ENCODE measurements at regions not wholly inside any gene's neighbourhood (a gene's known extent, or its start where the extent isn't known, plus 50 kb on each side); places are given as distances from the start of the nearest gene placed in this dataset.

DNA sequence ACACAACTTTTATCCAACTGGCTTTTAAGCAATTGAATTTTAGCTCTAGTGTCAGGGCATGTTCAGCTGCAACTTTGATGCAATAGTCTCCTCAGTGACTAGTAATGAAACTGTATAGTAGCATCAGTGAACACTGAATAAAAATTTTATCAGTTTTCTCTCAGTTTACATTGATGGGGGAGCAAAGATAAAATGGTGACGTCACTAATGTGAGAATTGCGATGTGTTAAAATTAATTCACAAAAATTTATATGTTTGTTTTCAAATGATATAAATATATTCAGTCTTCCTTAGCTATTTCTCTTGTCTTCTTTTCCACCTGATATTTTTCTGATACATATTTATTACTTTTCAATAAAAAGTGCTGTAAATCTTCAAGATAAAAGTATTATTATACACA, 508.8 kb upstream of the AGA start:
- no peaks in the 10 kb centered on the region for H3K9me3 Mint-ChIP-seq
- TF ChIP-seq, protein P1, sequence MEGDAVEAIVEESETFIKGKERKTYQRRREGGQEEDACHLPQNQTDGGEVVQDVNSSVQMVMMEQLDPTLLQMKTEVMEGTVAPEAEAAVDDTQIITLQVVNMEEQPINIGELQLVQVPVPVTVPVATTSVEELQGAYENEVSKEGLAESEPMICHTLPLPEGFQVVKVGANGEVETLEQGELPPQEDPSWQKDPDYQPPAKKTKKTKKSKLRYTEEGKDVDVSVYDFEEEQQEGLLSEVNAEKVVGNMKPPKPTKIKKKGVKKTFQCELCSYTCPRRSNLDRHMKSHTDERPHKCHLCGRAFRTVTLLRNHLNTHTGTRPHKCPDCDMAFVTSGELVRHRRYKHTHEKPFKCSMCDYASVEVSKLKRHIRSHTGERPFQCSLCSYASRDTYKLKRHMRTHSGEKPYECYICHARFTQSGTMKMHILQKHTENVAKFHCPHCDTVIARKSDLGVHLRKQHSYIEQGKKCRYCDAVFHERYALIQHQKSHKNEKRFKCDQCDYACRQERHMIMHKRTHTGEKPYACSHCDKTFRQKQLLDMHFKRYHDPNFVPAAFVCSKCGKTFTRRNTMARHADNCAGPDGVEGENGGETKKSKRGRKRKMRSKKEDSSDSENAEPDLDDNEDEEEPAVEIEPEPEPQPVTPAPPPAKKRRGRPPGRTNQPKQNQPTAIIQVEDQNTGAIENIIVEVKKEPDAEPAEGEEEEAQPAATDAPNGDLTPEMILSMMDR (IDR thresholded peaks at IDR 0.05; ENCODE audit: unreplicated experiment in 3 of 3) = no peak

DNA sequence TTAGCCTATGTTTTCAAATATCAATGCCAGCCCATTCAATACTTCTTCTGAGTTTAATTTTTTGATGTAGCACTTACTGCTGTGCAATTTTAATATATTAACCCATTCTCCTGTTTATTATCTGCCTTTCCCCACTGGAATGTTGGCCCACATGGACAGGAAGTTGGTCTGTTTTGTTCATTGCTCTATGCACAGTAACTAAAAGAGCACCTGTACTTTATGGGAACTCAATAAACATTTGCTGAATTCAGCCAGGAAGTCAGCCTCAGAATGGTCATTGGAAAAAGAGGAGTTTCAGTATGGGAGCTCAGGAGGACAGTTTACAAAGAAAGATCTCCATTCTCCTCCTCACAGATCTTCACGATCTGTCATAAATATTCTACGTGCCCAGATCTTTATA, 510.5 kb upstream of the AGA start:
- Mint-ChIP-seq H3K4me3 (no peak overlapping the region), H3K27ac (no peak overlapping the region), H3K27me3 (ENCODE audit: low read depth) (no peaks in the 10 kb centered on the region), H3K36me3 (ENCODE audit: low read depth) (no peaks in the 10 kb centered on the region), H3K4me1 (no peaks in the 10 kb centered on the region), H3K9me3 (no peaks in the 10 kb centered on the region)
- TF ChIP-seq, protein P1 (IDR thresholded peaks at IDR 0.05; ENCODE audit: unreplicated experiment in 3 of 3) = no peak

More for the DNA sequence above, 508.8 kb upstream of the AGA start:
- H3K27me3 Mint-ChIP-seq (ENCODE audit: low read depth) = no peaks in the 10 kb centered on the region
- H3K27ac Mint-ChIP-seq = no peak overlapping the region
- H3K4me1 Mint-ChIP-seq = no peaks in the 10 kb centered on the region
- H3K36me3 Mint-ChIP-seq (ENCODE audit: low read depth) = no peaks in the 10 kb centered on the region
- no peak overlapping the region for H3K4me3 Mint-ChIP-seq

DNA sequence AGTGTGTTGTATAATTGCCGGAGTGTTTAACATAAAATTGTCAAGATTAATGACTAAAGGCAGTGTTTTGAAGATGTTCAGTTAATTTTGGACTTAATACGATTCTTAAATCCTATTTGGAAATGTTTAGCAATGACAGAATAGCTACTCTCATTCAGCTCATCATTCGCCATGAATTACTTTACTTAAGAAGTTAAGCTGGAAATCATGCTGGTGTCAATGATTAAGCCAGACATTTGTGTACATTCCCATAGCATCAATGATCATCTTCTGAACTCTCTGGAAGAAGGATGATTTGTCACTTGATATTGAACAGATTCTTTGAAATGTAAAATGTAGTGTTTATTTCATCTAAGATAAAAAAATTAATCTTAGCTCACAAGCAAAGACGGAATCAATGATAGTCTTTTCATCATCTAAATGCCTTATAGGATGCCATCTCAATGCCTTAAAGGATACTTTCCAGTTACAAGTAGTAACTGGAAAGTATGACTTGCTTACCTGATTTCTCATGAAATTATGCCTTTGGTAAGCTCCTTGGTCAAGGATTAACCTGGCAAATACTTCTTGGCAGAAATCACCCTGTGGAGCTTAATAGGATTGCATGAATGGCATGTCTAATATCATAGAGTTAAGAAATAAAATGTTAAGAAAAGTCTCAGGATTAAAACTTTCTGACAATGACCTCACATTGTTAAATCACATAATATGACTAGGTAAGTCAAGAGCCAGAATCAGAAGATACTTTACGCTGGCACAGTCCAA, 515.5 kb upstream of the AGA start:
- H3K4me1 Mint-ChIP-seq = no peaks in the 10 kb centered on the region
- no peak overlapping the region for H3K27ac Mint-ChIP-seq
- TF ChIP-seq, protein P1 (IDR thresholded peaks at IDR 0.05; ENCODE audit: unreplicated experiment in 3 of 3) = no peak
- no peaks in the 10 kb centered on the region for H3K9me3 Mint-ChIP-seq
- no peaks in the 10 kb centered on the region for H3K36me3 Mint-ChIP-seq (ENCODE audit: low read depth)
- no peak overlapping the region for H3K4me3 Mint-ChIP-seq
- H3K27me3 Mint-ChIP-seq (ENCODE audit: low read depth) = no peaks in the 10 kb centered on the region

DNA sequence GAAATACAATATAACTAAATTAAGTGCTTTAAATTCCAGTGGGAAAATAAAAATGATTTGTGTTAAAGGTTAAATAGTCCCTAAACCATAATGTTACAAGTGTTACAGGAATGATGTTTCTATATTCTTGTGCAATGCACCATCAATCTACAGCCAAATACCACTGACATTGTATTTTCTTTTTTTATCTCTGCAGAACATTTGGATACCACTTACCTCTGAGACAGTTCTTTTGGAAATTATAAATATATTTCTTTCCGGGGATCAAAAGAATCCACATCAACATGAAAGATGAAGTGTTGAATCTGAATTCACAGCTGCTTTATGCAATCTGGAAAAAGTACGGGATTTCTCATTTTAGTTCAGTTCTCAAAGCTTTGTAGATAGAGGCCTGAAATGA, 518.3 kb upstream of the AGA start:
- no peaks in the 10 kb centered on the region for H3K9me3 Mint-ChIP-seq
- no peaks in the 10 kb centered on the region for H3K36me3 Mint-ChIP-seq (ENCODE audit: low read depth)
- no peak overlapping the region for H3K4me3 Mint-ChIP-seq
- H3K27ac Mint-ChIP-seq = no peak overlapping the region
- TF ChIP-seq, protein P1 (IDR thresholded peaks at IDR 0.05; ENCODE audit: unreplicated experiment in 3 of 3) = no peak
- no peaks in the 10 kb centered on the region for H3K27me3 Mint-ChIP-seq (ENCODE audit: low read depth)
- H3K4me1 Mint-ChIP-seq = no peaks in the 10 kb centered on the region

DNA sequence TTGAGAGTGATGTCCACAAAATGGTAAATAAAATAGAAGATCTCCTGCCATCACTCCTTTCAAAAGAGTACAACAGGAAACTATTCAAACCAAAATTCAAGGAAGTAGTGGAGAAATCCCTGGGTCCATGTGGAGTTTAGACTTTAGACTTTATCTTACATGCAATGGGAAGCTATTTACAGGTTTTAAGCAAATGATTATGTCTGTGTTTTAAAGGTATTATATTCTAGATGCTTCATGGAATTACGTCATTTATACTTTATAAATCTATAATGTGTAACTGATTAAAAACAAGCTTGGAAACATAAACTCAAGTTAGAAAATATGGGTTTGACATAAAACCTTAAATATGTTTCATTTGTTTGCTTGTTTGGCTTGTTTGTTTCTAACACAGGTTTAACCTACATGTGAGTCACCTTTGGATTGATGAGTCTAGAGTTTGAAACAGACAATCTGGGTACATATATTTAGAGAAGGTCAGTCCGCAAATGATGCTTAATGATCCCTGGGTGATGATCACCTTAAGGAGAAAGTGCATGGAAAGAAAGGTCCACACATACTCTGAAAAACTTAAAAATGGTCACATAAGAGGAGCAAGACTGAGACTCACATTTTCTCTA, 519.6 kb upstream of the AGA start:
- TF ChIP-seq, protein P1 (IDR thresholded peaks at IDR 0.05; ENCODE audit: unreplicated experiment in 3 of 3) = no peak
- Mint-ChIP-seq H3K27ac (no peak overlapping the region), H3K36me3 (ENCODE audit: low read depth) (no peaks in the 10 kb centered on the region), H3K9me3 (no peaks in the 10 kb centered on the region), H3K4me3 (no peak overlapping the region), H3K27me3 (ENCODE audit: low read depth) (no peaks in the 10 kb centered on the region), H3K4me1 (no peaks in the 10 kb centered on the region)

DNA sequence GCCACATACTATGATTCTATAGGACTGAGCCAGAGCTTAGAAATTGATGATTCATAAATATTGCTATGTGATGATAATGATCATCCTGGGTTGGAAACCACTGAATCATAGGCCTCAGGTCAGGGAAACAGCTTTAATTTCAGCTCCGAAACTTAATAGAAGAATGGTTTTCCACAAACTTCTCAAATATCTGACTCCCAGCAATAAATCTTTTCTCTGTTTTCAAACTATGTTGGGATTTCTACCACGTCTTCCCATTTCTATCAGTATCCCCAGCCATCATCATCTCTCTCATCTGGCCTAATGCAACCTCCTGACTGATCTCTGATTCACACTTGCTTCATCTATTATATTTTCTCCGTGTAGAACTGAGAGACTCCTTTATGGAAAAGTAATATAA, 521.8 kb upstream of the AGA start:
- TF ChIP-seq, protein P1 (IDR thresholded peaks at IDR 0.05; ENCODE audit: unreplicated experiment in 3 of 3) = no peak
- Mint-ChIP-seq H3K27me3 (ENCODE audit: low read depth) (no peaks in the 10 kb centered on the region), H3K9me3 (no peaks in the 10 kb centered on the region), H3K4me1 (no peaks in the 10 kb centered on the region), H3K27ac (no peak overlapping the region), H3K4me3 (no peak overlapping the region), H3K36me3 (ENCODE audit: low read depth) (no peaks in the 10 kb centered on the region)
